Testis (tissue), 2 donors: ENCODE measurements at regions not wholly inside any gene's neighbourhood (a gene's known extent, or its start where the extent isn't known, plus 50 kb on each side); places are given as distances from the start of the nearest gene placed in this dataset.

ENCODE experiments used
- POLR2A ChIP-seq: fragments of 450-650 bp; IDR thresholded peaks from one replicate; pipeline ENCODE4 v1.6.1; 2017; ENCODE audit warnings: antibody characterized with exemption, mild to moderate bottlenecking, moderate library complexity
- TF ChIP-seq, protein P1 (sequence below), 3 experiments: fragments of 450-650 bp in 2 of 3; fragments of 200-600 bp in 1 of 3; sonication (generic) in 1 of 3; IDR thresholded peaks; one replicate each; pipeline ENCODE4 v1.5.1; 2016 to 2019; ENCODE audit warnings: antibody characterized with exemption in 3 of 3, mild to moderate bottlenecking in 2 of 3, moderate library complexity in 1 of 3

DNA sequence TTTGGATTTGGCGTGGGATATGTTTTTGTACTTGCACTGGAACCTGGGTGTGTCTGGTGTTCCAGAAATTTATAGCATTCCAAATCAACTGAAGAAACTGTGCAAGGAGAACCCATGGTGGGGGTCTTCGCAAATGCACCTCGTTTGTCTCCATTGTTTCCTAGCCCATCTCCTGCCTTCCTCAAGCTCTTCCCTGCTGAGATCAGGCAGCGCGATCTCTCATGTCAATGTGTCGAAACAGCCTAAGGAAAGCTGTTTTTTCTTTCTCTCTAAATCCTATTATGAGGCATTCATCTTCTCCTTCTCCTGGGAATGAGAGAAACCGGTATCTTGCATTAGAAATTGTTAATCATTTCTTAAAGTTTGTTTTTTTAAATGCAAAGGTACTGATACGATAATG, 131.0 kb downstream of the KLF5 start:
- TF ChIP-seq POLR2A = no peak
- TF ChIP-seq, protein P1, sequence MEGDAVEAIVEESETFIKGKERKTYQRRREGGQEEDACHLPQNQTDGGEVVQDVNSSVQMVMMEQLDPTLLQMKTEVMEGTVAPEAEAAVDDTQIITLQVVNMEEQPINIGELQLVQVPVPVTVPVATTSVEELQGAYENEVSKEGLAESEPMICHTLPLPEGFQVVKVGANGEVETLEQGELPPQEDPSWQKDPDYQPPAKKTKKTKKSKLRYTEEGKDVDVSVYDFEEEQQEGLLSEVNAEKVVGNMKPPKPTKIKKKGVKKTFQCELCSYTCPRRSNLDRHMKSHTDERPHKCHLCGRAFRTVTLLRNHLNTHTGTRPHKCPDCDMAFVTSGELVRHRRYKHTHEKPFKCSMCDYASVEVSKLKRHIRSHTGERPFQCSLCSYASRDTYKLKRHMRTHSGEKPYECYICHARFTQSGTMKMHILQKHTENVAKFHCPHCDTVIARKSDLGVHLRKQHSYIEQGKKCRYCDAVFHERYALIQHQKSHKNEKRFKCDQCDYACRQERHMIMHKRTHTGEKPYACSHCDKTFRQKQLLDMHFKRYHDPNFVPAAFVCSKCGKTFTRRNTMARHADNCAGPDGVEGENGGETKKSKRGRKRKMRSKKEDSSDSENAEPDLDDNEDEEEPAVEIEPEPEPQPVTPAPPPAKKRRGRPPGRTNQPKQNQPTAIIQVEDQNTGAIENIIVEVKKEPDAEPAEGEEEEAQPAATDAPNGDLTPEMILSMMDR (IDR thresholded peaks at IDR 0.05) = no peak
